GM23248 (cell line): ENCODE measurements at regions not wholly inside any gene's neighbourhood (a gene's known extent, or its start where the extent isn't known, plus 50 kb on each side); places are given as distances from the start of the nearest gene placed in this dataset.

Experiments used
- EZH2 ChIP-seq: fragments of 200-600 bp; sonication (generic); IDR thresholded peaks from 2 replicates; pipeline ENCODE4 v1.6.1; 2018; ENCODE audit warnings: antibody characterized with exemption, mild to moderate bottlenecking; ENCODE audit not compliant: insufficient read depth, poor library complexity, severe bottlenecking
- EZH2phosphoT487 ChIP-seq: fragments of 200-600 bp; sonication (generic); IDR thresholded peaks from 2 replicates; pipeline ENCODE4 v1.6.1; 2018; ENCODE audit warnings: antibody characterized with exemption, moderate library complexity, mild to moderate bottlenecking, low read depth; ENCODE audit not compliant: insufficient read depth

- TF ChIP-seq EZH2 (no peak), EZH2phosphoT487 (no peak)
These were observed 199.4 kb downstream of the PHETA1 start for GRCh38 chr12:111169456-111169855.
